GM12878 (cell line): ENCODE measurements at regions not wholly inside any gene's neighbourhood (a gene's known extent, or its start where the extent isn't known, plus 50 kb on each side); places are given as distances from the start of the nearest gene placed in this dataset.

ENCODE experiments used
- ATAC-seq: fragments of 200-7000 bp; cut with Tn5 transposase; 3 replicates; pipeline ENCODE4 v1.9.1; 2020; ENCODE audit warnings: mild to moderate bottlenecking, moderate library complexity
- BruUV-seq: library from RNA; stranded (reverse); fragments of 400-500 nt; replicated peaks from 2 replicates; lab custom pipeline; 2021; lab: Mats Ljungman, UMichigan
- CTCF ChIA-PET: fragments of 300-600 bp; sonication (Branson Sonifier 250); formaldehyde crosslinking; extraction: SDS; loops from one replicate; lab custom pipeline; 2021; ENCODE audit warnings: inconsistent platforms; lab: Yijun Ruan, JAX
- POLR2A ChIA-PET: fragments of 350-600 bp; formaldehyde crosslinking; extraction: SDS; loops from one replicate; lab custom pipeline; 2021; ENCODE audit warnings: inconsistent platforms; lab: Charles Lee
- RAD21 ChIA-PET: fragments of 300-600 bp; sonication (Branson Sonifier 250); formaldehyde crosslinking; loops from one replicate; lab custom pipeline; 2023; ENCODE audit warnings: antibody characterized with exemption; ENCODE audit not compliant: unreplicated experiment; lab: Charles Lee
- SMC1A ChIA-PET: fragments of 300-600 bp; sonication (Branson Sonifier 250); formaldehyde crosslinking; loops from one replicate; lab custom pipeline; 2023; ENCODE audit not compliant: unreplicated experiment, uncharacterized antibody; lab: Charles Lee
- DNase-seq: peaks from one replicate; pipeline ENCODE4 v3.0.0-alpha.2; 2011; ENCODE audit warnings: low read depth, low spot score
- FAIRE-seq: peaks from 3 replicates; lab custom pipeline; 2011; peaks lifted over from hg19 to GRCh38; lab: Jason Lieb, UNC
- H2AFZ ChIP-seq: 2 replicates; pipeline ENCODE4 v1.6.0; 2011; ENCODE audit warnings: low read depth, low read length, control low read depth; ENCODE audit not compliant: control insufficient read depth
- H3K27ac ChIP-seq: 2 replicates; pipeline ENCODE4 v1.5.1; 2011; ENCODE audit warnings: control low read depth; ENCODE audit not compliant: control insufficient read depth, insufficient read depth
- H3K27me3 ChIP-seq, 2 experiments: replicated peaks in 1 of 2; 2 replicates each; pipeline versions ENCODE4 v1.6.0 to v1.6.1; 2011; ENCODE audit warnings: low read length in 1 of 2; ENCODE audit not compliant: control insufficient read depth in 2 of 2, insufficient read depth in 2 of 2
- H3K36me3 ChIP-seq, 2 experiments: 2 replicates each; pipeline ENCODE4 v1.5.1; 2011; ENCODE audit warnings: low read length in 1 of 2; ENCODE audit not compliant: control insufficient read depth in 2 of 2, insufficient read depth in 2 of 2
- H3K4me1 ChIP-seq: 2 replicates; pipeline ENCODE4 v1.6.1; 2011; ENCODE audit warnings: mild to moderate bottlenecking, low read length, moderate library complexity, mixed read lengths; ENCODE audit not compliant: control insufficient read depth, insufficient read depth
- H3K4me2 ChIP-seq: 2 replicates; pipeline ENCODE4 v1.6.0; 2011; ENCODE audit warnings: control low read depth; ENCODE audit not compliant: control insufficient read depth, insufficient read depth
- H3K4me3 ChIP-seq: fragments of 200-600 bp; sonication (generic); 2 replicates; pipeline ENCODE4 v1.5.1; 2016
- H3K79me2 ChIP-seq: 2 replicates; pipeline ENCODE4 v1.6.0; 2011; ENCODE audit warnings: low read length; ENCODE audit not compliant: control insufficient read depth, insufficient read depth
- H3K9ac ChIP-seq: 2 replicates; pipeline ENCODE4 v1.8.0; 2011; ENCODE audit warnings: low read length, control low read depth, mixed read lengths; ENCODE audit not compliant: control insufficient read depth, insufficient read depth
- H3K9me3 ChIP-seq: replicated peaks from 3 replicates; pipeline ENCODE4 v1.5.1; 2011; ENCODE audit warnings: mild to moderate bottlenecking, low read length; ENCODE audit not compliant: control insufficient read depth, insufficient read depth
- H4K20me1 ChIP-seq: 2 replicates; pipeline ENCODE4 v1.6.0; 2011; ENCODE audit not compliant: control insufficient read depth, insufficient read depth
- ATF7 ChIP-seq: fragments of 450-650 bp; IDR thresholded peaks from 2 replicates; pipeline ENCODE4 v1.6.1; 2016; ENCODE audit warnings: low read depth, mild to moderate bottlenecking
- CUX1 ChIP-seq: IDR thresholded peaks from 2 replicates; pipeline ENCODE4 v1.6.1; 2012; ENCODE audit warnings: improper control_type of control experiment, low read depth, low read length; ENCODE audit not compliant: insufficient replicate concordance
- MEF2B ChIP-seq: fragments of 450-650 bp; IDR thresholded peaks from 2 replicates; pipeline ENCODE4 v1.6.1; 2018; ENCODE audit warnings: mild to moderate bottlenecking, moderate library complexity; ENCODE audit not compliant: partially characterized antibody, poor library complexity, severe bottlenecking
- NR2F1 ChIP-seq: fragments of 450-650 bp; conservative IDR thresholded peaks from 2 replicates; pipeline ENCODE4 v1.6.1; 2017; ENCODE audit warnings: mild to moderate bottlenecking
- WGBS: methylation state at CpG from one replicate; pipeline ENCODE4 v1.1.6; 2016; ENCODE audit warnings: low lambda C conversion rate; ENCODE audit not compliant: insufficient replicate concordance, insufficient coverage; ENCODE audit errors: missing lambda C conversion rate; 5-methylcytosine and 5-hydroxymethylcytosine counted together
- in situ Hi-C: fragments of 300-500 bp; cut with MboI; formaldehyde crosslinking; loops from 9 replicates; pipeline ENCODE4 v1.14.3; 2018; ENCODE audit warnings: mixed read lengths
- intact Hi-C: fragments of 100-400 bp; cut with micrococcal nuclease; formaldehyde crosslinking; loops from one replicate; pipeline ENCODE4 v1.14.2; 2022; ENCODE audit not compliant: unreplicated experiment

- TF ChIP-seq CUX1, result no peak
- no peak for TF ChIP-seq NR2F1
- TF ChIP-seq, all 136 proteins: peak for 0
Observed at GRCh38 chr12:91874086-91874865, 271.4 kb downstream of the BTG1 start (continued).

GRCh38 chr12:91871751-91872150, 273.9 kb downstream of the BTG1 start:
- ChIA-PET POLR2A (no interaction called here), RAD21 (no interaction called here), CTCF (no interaction called here), SMC1A (no interaction called here)
- in situ Hi-C loops, result no loop called here
- no peaks in the 10 kb centered on the region for H3K79me2 ChIP-seq
- WGBS, result 11% methylated on average over 1 of the region's 1 CpG
- no TSS peak for BruUV-seq
- H3K9ac ChIP-seq, result no peak overlapping the region
- intact Hi-C loops, result no loop called here
- no peaks in the 10 kb centered on the region; the same call in 2 of the 3 replicates for H3K9me3 ChIP-seq
- no peak overlapping the region for H3K4me2 ChIP-seq
- no peak for TF ChIP-seq MEF2B
- TF ChIP-seq ATF7, result no peak
- no peak for ATAC-seq
- H3K4me1 ChIP-seq, result no peaks in the 10 kb centered on the region
- H3K27me3 ChIP-seq, result no peaks in the 10 kb centered on the region
- H3K36me3 ChIP-seq, result no peaks in the 10 kb centered on the region
- no peak for DNase-seq
- H2AFZ ChIP-seq, result no peak overlapping the region
- H3K4me3 ChIP-seq, result no peak overlapping the region
- H3K27ac ChIP-seq, result no peak overlapping the region
- FAIRE-seq, result no peak
- H4K20me1 ChIP-seq, result no peaks in the 10 kb centered on the region; the same call in 1 of the 2 replicates
